OCI-LY7 (cell line): ENCODE measurements at regions not wholly inside any gene's neighbourhood (a gene's known extent, or its start where the extent isn't known, plus 50 kb on each side); places are given as distances from the start of the nearest gene placed in this dataset.

ENCODE experiments used
- BruUV-seq: library from RNA; stranded (reverse); fragments of 400-500 nt; replicated peaks from 2 replicates; lab custom pipeline; 2021; lab: Mats Ljungman, UMichigan
- CTCF ChIA-PET: fragments of 300-600 bp; sonication (Branson Sonifier 250); formaldehyde crosslinking; loops from one replicate; lab custom pipeline; 2022; ENCODE audit warnings: antibody characterized with exemption; ENCODE audit not compliant: unreplicated experiment; lab: Charles Lee
- POLR2A ChIA-PET: fragments of 300-600 bp; sonication (Branson Sonifier 250); formaldehyde crosslinking; loops from one replicate; lab custom pipeline; 2022; ENCODE audit warnings: antibody characterized with exemption; lab: Charles Lee
- DNase-seq: peaks from one replicate; pipeline ENCODE4 v3.0.0-alpha.2; 2015; ENCODE audit warnings: low spot score
- H2AFZ ChIP-seq: fragments of 200-600 bp; sonication (generic), shearing (Covaris generic); 2 replicates; pipeline ENCODE4 v1.6.1; 2014; ENCODE audit warnings: mild to moderate bottlenecking, antibody characterized with exemption, low read length, moderate library complexity
- H3K27ac ChIP-seq: fragments of 200-600 bp; sonication (generic); 2 replicates; pipeline ENCODE4 v1.5.1; 2014; ENCODE audit warnings: mixed run types, low read depth, mild to moderate bottlenecking, moderate library complexity, low read length, inconsistent platforms; ENCODE audit not compliant: poor library complexity, severe bottlenecking
- H3K36me3 ChIP-seq: fragments of 200-600 bp; sonication (generic); 2 replicates; pipeline ENCODE4 v1.6.1; 2014; ENCODE audit warnings: mild to moderate bottlenecking, antibody characterized with exemption, low read length, moderate library complexity, mixed read lengths; ENCODE audit not compliant: insufficient read depth
- H3K4me1 ChIP-seq: fragments of 200-600 bp; sonication (generic); 2 replicates; pipeline ENCODE4 v1.5.1; 2014; ENCODE audit warnings: mild to moderate bottlenecking, low read length; ENCODE audit not compliant: insufficient read depth, poor library complexity, severe bottlenecking
- H3K4me2 ChIP-seq: fragments of 200-600 bp; sonication (generic); 2 replicates; pipeline ENCODE4 v1.6.1; 2014; ENCODE audit warnings: mild to moderate bottlenecking, low read length
- H3K4me3 ChIP-seq: fragments of 200-600 bp; sonication (generic); 2 replicates; pipeline ENCODE4 v1.5.1; 2014; ENCODE audit warnings: mild to moderate bottlenecking, low read depth, low read length; ENCODE audit not compliant: poor library complexity, severe bottlenecking
- H3K79me2 ChIP-seq: fragments of 200-600 bp; sonication (generic); 2 replicates; pipeline ENCODE4 v1.6.1; 2016; ENCODE audit warnings: low read depth, mild to moderate bottlenecking, low read length, moderate library complexity, mixed read lengths; ENCODE audit not compliant: insufficient read depth
- H3K9me2 ChIP-seq: fragments of 200-600 bp; sonication (generic); 2 replicates; pipeline ENCODE4 v1.6.1; 2016; ENCODE audit warnings: mild to moderate bottlenecking, low read length, mixed read lengths; ENCODE audit not compliant: insufficient read depth
- H3K9me3 ChIP-seq: fragments of 200-600 bp; sonication (generic); 2 replicates; pipeline ENCODE4 v1.6.1; 2014; ENCODE audit warnings: mild to moderate bottlenecking, mixed run types, low read length, mixed read lengths
- H4K20me1 ChIP-seq: fragments of 200-600 bp; sonication (generic); 2 replicates; pipeline ENCODE4 v1.6.1; 2014; ENCODE audit warnings: mild to moderate bottlenecking, antibody characterized with exemption, low read length, moderate library complexity, mixed read lengths; ENCODE audit not compliant: insufficient read depth
- EZH2phosphoT487 ChIP-seq: fragments of 200-600 bp; sonication (generic); IDR thresholded peaks from 2 replicates; pipeline ENCODE4 v1.6.1; 2018; ENCODE audit warnings: low read depth, borderline replicate concordance, mild to moderate bottlenecking, mixed run types, antibody characterized with exemption, low read length, moderate library complexity, mixed read lengths
- intact Hi-C: fragments of 100-400 bp; cut with micrococcal nuclease; formaldehyde crosslinking; loops from one replicate; pipeline ENCODE4 v1.10.0; 2022; ENCODE audit not compliant: unreplicated experiment
- TF ChIP-seq, protein P1 (sequence below): fragments of 200-600 bp; sonication (generic); conservative IDR thresholded peaks from 2 replicates; pipeline ENCODE4 v1.5.1; 2014; ENCODE audit warnings: mild to moderate bottlenecking, antibody characterized with exemption, low read length, moderate library complexity, mixed read lengths

DNA sequence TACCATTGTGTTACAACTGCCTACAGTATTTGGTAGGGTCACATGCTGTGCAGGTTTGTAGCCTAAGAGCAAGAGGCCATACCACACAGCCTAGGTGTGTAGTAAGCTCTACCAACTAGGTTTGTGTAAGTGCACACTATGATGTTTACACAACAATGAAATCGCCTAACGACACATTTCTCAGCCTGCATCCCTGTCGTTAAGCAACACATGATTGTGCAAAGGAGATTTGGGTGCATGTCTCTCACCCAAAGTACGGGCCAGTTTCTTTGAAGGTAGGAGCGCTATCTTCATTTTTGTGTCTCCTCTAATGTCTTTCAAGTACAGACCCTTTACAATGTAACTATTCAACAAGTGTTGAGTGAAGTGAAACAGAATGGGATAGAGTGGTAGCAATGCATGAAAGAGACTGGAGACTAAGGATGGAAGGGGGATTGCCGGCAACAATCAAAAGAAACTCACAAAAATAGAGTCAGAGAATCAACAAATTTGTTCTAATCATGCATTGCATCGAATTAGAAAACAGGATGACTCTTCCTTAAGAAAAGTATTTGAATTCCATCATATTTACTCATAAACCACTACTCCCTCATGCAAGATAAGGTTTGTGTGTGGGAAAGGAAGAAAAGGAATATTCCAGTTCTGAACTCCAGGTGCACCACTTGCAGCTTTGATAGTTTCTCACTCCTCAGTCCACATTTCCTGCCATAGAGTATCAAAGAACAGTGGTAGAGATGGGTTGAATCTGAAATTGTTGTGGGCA is 60.2 kb upstream of the TNFRSF19 start:
- Histone ChIP-seq H3K27ac (no peak overlapping the region), H3K4me3 (no peak overlapping the region), H3K4me1 (no peaks in the 10 kb centered on the region), H2AFZ (no peak overlapping the region), H4K20me1 (no peaks in the 10 kb centered on the region), H3K9me2 (no peaks in the 10 kb centered on the region), H3K79me2 (no peaks in the 10 kb centered on the region), H3K4me2 (no peak overlapping the region), H3K9me3 (no peaks in the 10 kb centered on the region), H3K36me3 (no peaks in the 10 kb centered on the region)
- BruUV-seq, result no TSS peak
- ChIA-PET CTCF (no interaction called here), POLR2A (no interaction called here)
- intact Hi-C loops, result loop anchor here (10.0 kb wide), 1 partner anchor 365 kb away; no protein-coding TSS in a partner anchor
- TF ChIP-seq, protein P1, sequence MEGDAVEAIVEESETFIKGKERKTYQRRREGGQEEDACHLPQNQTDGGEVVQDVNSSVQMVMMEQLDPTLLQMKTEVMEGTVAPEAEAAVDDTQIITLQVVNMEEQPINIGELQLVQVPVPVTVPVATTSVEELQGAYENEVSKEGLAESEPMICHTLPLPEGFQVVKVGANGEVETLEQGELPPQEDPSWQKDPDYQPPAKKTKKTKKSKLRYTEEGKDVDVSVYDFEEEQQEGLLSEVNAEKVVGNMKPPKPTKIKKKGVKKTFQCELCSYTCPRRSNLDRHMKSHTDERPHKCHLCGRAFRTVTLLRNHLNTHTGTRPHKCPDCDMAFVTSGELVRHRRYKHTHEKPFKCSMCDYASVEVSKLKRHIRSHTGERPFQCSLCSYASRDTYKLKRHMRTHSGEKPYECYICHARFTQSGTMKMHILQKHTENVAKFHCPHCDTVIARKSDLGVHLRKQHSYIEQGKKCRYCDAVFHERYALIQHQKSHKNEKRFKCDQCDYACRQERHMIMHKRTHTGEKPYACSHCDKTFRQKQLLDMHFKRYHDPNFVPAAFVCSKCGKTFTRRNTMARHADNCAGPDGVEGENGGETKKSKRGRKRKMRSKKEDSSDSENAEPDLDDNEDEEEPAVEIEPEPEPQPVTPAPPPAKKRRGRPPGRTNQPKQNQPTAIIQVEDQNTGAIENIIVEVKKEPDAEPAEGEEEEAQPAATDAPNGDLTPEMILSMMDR, result no peak
- no peak for TF ChIP-seq EZH2phosphoT487
- DNase-seq, result no peak

DNA sequence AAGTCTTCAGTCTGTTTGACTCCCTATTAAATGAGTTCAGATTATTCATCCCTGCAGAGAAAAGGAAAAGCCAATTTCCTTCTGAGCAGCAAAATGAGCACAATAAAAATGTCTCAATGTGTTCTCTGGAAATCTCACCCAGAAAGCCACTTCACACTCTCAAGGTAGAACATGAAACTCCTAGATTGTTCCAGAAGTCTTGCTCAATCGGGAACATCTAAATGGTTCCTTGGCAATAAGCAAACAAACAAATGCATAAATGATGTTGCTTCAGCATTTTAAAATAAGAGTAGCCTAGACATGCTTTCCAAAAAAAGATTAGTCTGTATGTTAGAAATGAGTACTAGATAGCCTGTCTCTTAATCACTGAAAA is 59.7 kb upstream of the TNFRSF19 start:
- no peaks in the 10 kb centered on the region for H3K36me3 ChIP-seq
- TF ChIP-seq EZH2phosphoT487, result no peak
- TF ChIP-seq, protein P1, result no peak
- ChIA-PET CTCF (no interaction called here), POLR2A (no interaction called here)
- BruUV-seq, result no TSS peak
- no peak overlapping the region for H3K4me2 ChIP-seq
- no peak overlapping the region for H3K4me3 ChIP-seq
- H3K27ac ChIP-seq, result no peak overlapping the region
- no peaks in the 10 kb centered on the region for H3K4me1 ChIP-seq
- H3K9me3 ChIP-seq, result no peaks in the 10 kb centered on the region
- H3K79me2 ChIP-seq, result no peaks in the 10 kb centered on the region
- no peaks in the 10 kb centered on the region for H4K20me1 ChIP-seq
- no peak for DNase-seq
- intact Hi-C loops, result loop anchor here (10.0 kb wide), 1 partner anchor 364 kb away; no protein-coding TSS in a partner anchor
- no peak overlapping the region for H2AFZ ChIP-seq
- H3K9me2 ChIP-seq, result no peaks in the 10 kb centered on the region
